ENCODE measurements at regions not wholly inside any gene's neighbourhood (a gene's known extent, or its start where the extent isn't known, plus 50 kb on each side); places are given as distances from the start of the nearest gene placed in this dataset.

- in situ Hi-C loops (cut with HindIII; ENCODE audit: low pct_unique_long_range_greater_than_20kb, low sequenced_read_pairs) (no loop called here), intact Hi-C loops (cut with micrococcal nuclease; ENCODE audit: unreplicated experiment) (no loop called here)
- no peaks in the 10 kb centered on the region for H3K36me3 ChIP-seq (ENCODE audit: control insufficient read depth, insufficient read depth, low read length)
- TF ChIP-seq SIN3A (IDR thresholded peaks at IDR 0.05; ENCODE audit: borderline replicate concordance, insufficient read depth, low read depth, low read length) (no peak), CTCF (IDR thresholded peaks at IDR 0.05) (no peak), TCF7L2 (IDR thresholded peaks at IDR 0.05; ENCODE audit: low read depth, low read length) (no peak), POLR2AphosphoS5 (IDR thresholded peaks at IDR 0.05; ENCODE audit: low read depth, low read length) (no peak), REST (IDR thresholded peaks at IDR 0.05; ENCODE audit: insufficient read depth in 1 of 2, low read depth in 2 of 2, low read length in 1 of 2) (no peak)
- H3K4me3 ChIP-seq (ENCODE audit: low read depth in 2 of 2, low read length in 2 of 2) = no peak overlapping the region
- H3K27me3 ChIP-seq (ENCODE audit: control insufficient read depth, insufficient read depth, low read length) = peaks cover 45% of the 10 kb centered on the region
- DNase-seq (ENCODE audit: low read depth, low spot score) = no peak
- H3K9me3 ChIP-seq (ENCODE audit: control insufficient read depth, insufficient read depth, low read depth, low read length) = no peaks in the 10 kb centered on the region
- no peak overlapping the region for H3K27ac ChIP-seq (ENCODE audit: low read length)
- POLR2A ChIA-PET = no interaction called here
- ATAC-seq = no peak
- CTCF ChIA-PET = interaction anchor here (0.6 kb wide), 1 partner anchor 27 kb away, joined by 4 read pairs; no protein-coding TSS in a partner anchor
- BruUV-seq (replicated peaks) = no TSS peak
- H3K4me1 ChIP-seq (ENCODE audit: control insufficient read depth, insufficient read depth, low read length) = no peaks in the 10 kb centered on the region
These were observed 51.1 kb upstream of the ROPN1 start for GRCh38 chr3:124043023-124043422.

GRCh38 chr3:124044956-124045355, 53.0 kb upstream of the ROPN1 start:
- intact Hi-C loops (cut with micrococcal nuclease; ENCODE audit: unreplicated experiment) (no loop called here), in situ Hi-C loops (cut with HindIII; ENCODE audit: low pct_unique_long_range_greater_than_20kb, low sequenced_read_pairs) (no loop called here)
- ATAC-seq (no peak), DNase-seq (ENCODE audit: low read depth, low spot score) (no peak)
- peaks cover 42% of the 10 kb centered on the region for H3K27me3 ChIP-seq (ENCODE audit: control insufficient read depth, insufficient read depth, low read length)
- no peak overlapping the region for H3K27ac ChIP-seq (ENCODE audit: low read length)
- CTCF ChIA-PET = no interaction called here
- no peaks in the 10 kb centered on the region for H3K9me3 ChIP-seq (ENCODE audit: control insufficient read depth, insufficient read depth, low read depth, low read length)
- POLR2A ChIA-PET = no interaction called here
- no peaks in the 10 kb centered on the region for H3K4me1 ChIP-seq (ENCODE audit: control insufficient read depth, insufficient read depth, low read length)
- no peak overlapping the region for H3K4me3 ChIP-seq (ENCODE audit: low read depth in 2 of 2, low read length in 2 of 2)
- TF ChIP-seq REST (IDR thresholded peaks at IDR 0.05; ENCODE audit: insufficient read depth in 1 of 2, low read depth in 2 of 2, low read length in 1 of 2) = no peak
- TF ChIP-seq POLR2AphosphoS5 (IDR thresholded peaks at IDR 0.05; ENCODE audit: low read depth, low read length) = no peak
- TF ChIP-seq SIN3A (IDR thresholded peaks at IDR 0.05; ENCODE audit: borderline replicate concordance, insufficient read depth, low read depth, low read length) = no peak
- TF ChIP-seq CTCF (IDR thresholded peaks at IDR 0.05) = no peak
- TF ChIP-seq TCF7L2 (IDR thresholded peaks at IDR 0.05; ENCODE audit: low read depth, low read length) = no peak
- no TSS peak for BruUV-seq (replicated peaks)
- no peaks in the 10 kb centered on the region for H3K36me3 ChIP-seq (ENCODE audit: control insufficient read depth, insufficient read depth, low read length)
